Activated CD4-positive, alpha-beta T cell treated with anti-CD3 and anti-CD28 coated beads for 36 hours (primary cell): ENCODE measurements at regions not wholly inside any gene's neighbourhood (a gene's known extent, or its start where the extent isn't known, plus 50 kb on each side); places are given as distances from the start of the nearest gene placed in this dataset.

Source experiments
- ATAC-seq: fragments of 200-7000 bp; cut with Tn5 transposase; one replicate; pipeline ENCODE4 v1.10.0; 2021; ENCODE audit warnings: mild to moderate bottlenecking, moderate library complexity
- CTCF ChIA-PET: fragments of 350-600 bp; sonication (Branson Sonifier 250); formaldehyde crosslinking; loops from one replicate; lab custom pipeline; 2021; ENCODE audit warnings: antibody characterized with exemption; lab: Charles Lee
- POLR2A ChIA-PET: fragments of 350-600 bp; sonication (Branson Sonifier 250); formaldehyde crosslinking; loops from one replicate; lab custom pipeline; 2021; ENCODE audit warnings: antibody characterized with exemption, inconsistent platforms; lab: Charles Lee
- DNase-seq: peaks from one replicate; pipeline ENCODE4 v3.0.0-alpha.2; 2020
- H3K27ac Mint-ChIP-seq: one replicate; pipeline ENCODE4 v1.8.0; 2021; ENCODE audit warnings: mixed read lengths
- H3K27me3 Mint-ChIP-seq: one replicate; pipeline ENCODE4 v1.8.0; 2021; ENCODE audit warnings: mixed read lengths
- H3K36me3 Mint-ChIP-seq: one replicate; pipeline ENCODE4 v1.8.0; 2021; ENCODE audit warnings: low read depth, mixed read lengths
- H3K4me1 Mint-ChIP-seq: one replicate; pipeline ENCODE4 v1.8.0; 2021; ENCODE audit warnings: mixed read lengths
- H3K4me3 Mint-ChIP-seq: one replicate; pipeline ENCODE4 v1.8.0; 2021; ENCODE audit warnings: mild to moderate bottlenecking, moderate library complexity, mixed read lengths
- H3K9me3 Mint-ChIP-seq: one replicate; pipeline ENCODE4 v1.8.0; 2021; ENCODE audit warnings: low read depth, mixed read lengths
- intact Hi-C, 2 experiments: fragments of 100-400 bp; cut with DNase I in 1 of 2; cut with micrococcal nuclease in 1 of 2; formaldehyde crosslinking; loops; one replicate each; pipeline versions ENCODE4 v1.14.2 to v1.15.1; 2022 to 2024; cut with DNase I, micrococcal nuclease

GRCh38 chr13:87878706-87879105, 207.5 kb downstream of the SLITRK5 start:
- no peaks in the 10 kb centered on the region for H3K27me3 Mint-ChIP-seq
- POLR2A ChIA-PET: no interaction called here
- no peak overlapping the region for H3K27ac Mint-ChIP-seq
- intact Hi-C loops: no loop called here
- H3K4me3 Mint-ChIP-seq: no peak overlapping the region
- no peak for DNase-seq
- ATAC-seq: no peak
- no peaks in the 10 kb centered on the region for H3K36me3 Mint-ChIP-seq
- CTCF ChIA-PET: no interaction called here
- no peaks in the 10 kb centered on the region for H3K4me1 Mint-ChIP-seq
- no peaks in the 10 kb centered on the region for H3K9me3 Mint-ChIP-seq

DNA sequence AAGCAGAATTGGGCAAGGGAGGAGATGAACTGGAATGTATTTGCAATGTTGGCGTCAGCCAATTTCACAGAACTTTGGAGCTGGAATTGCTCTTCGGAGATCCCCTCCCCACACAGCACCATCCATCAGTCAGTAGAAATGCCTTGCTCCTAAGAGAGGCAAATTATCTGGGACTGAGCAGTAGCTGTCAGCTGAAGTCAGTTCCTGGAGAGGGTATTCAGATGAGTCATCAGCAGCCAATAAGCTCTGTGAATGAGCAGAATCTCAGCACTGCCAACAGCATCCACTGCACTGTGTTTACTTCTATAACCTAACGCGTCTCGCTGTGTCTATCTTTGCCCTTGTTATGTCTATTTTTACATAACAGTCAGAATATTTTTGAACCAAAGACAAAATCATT, 213.7 kb downstream of the SLITRK5 start:
- Mint-ChIP-seq H3K9me3 (no peaks in the 10 kb centered on the region), H3K27ac (no peak overlapping the region), H3K4me1 (no peaks in the 10 kb centered on the region), H3K36me3 (no peaks in the 10 kb centered on the region), H3K27me3 (no peaks in the 10 kb centered on the region), H3K4me3 (no peak overlapping the region)
- DNase-seq (no peak), ATAC-seq (no peak)
- intact Hi-C loops: no loop called here
- ChIA-PET CTCF (interaction anchor here (0.6 kb wide), 1 partner anchor 16 kb away, joined by 4 read pairs; no protein-coding TSS in a partner anchor), POLR2A (no interaction called here)

DNA sequence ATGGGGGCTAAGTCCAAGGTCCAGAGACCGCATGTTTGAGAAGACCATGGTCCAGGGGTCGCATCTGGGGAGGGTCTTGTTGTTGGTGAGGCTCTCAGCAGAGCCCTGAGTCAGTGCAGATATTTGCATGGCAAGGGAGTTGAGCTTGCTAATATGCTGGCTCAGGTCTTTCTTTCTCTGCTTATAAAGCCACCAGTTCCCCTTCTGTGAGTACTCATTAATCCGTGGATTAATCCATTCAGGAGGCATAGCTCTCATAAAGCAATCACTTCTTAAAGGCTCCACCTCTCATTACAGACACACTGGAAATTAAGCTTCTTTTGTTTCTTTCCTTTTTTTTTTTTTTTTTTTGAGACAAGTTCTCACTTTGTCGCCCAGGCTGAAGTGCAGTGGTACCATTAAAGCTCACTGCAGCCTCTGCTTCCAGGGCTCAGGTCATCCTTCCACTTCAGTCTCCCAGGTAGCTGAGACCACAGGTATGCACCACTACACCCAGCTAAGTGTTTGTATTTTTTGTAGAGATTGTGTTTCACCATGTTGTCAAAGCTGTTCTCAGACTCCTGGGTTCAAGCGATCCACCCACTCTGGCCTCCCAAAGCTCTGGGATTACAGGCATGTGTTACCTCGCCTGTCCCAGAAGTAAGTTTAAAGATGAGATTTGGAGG, 216.4 kb downstream of the SLITRK5 start:
- intact Hi-C loops: no loop called here
- Mint-ChIP-seq H3K4me1 (no peaks in the 10 kb centered on the region), H3K4me3 (no peak overlapping the region), H3K27me3 (no peaks in the 10 kb centered on the region), H3K9me3 (no peaks in the 10 kb centered on the region), H3K36me3 (no peaks in the 10 kb centered on the region), H3K27ac (no peak overlapping the region)
- ATAC-seq (no peak), DNase-seq (no peak)
- ChIA-PET CTCF (no interaction called here), POLR2A (interaction anchor here (0.6 kb wide), 1 partner anchor 58 kb away, joined by 3 read pairs; no protein-coding TSS in a partner anchor)

DNA sequence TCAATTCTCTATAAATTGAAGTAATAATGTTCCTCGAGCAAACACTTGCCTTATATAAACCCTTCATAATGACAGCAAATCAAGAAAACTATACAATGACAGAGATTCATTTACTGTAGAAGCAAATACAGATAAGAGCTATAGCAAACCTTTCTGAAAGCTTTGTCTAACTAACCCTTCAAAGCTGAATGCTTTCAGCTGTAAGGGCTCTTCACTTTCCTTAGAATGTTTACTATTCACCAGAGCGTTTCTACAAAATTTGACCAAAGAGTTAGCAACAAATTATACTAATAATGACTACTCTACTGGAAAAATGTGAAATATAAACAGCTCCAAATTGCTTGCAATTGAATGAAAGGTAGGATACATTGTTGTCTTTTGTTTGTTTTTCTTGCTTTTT, 218.1 kb downstream of the SLITRK5 start:
- Mint-ChIP-seq H3K4me1 (no peaks in the 10 kb centered on the region), H3K36me3 (no peaks in the 10 kb centered on the region), H3K27ac (no peak overlapping the region), H3K27me3 (no peaks in the 10 kb centered on the region), H3K9me3 (no peaks in the 10 kb centered on the region), H3K4me3 (no peak overlapping the region)
- DNase-seq (no peak), ATAC-seq (no peak)
- intact Hi-C loops: no loop called here
- ChIA-PET CTCF (no interaction called here), POLR2A (no interaction called here)

GRCh38 chr13:87893186-87893585, 222.0 kb downstream of the SLITRK5 start:
- DNase-seq (no peak), ATAC-seq (no peak)
- POLR2A ChIA-PET: no interaction called here
- intact Hi-C loops: no loop called here
- Mint-ChIP-seq H3K9me3 (no peaks in the 10 kb centered on the region), H3K36me3 (no peaks in the 10 kb centered on the region), H3K4me1 (no peaks in the 10 kb centered on the region), H3K27ac (no peak overlapping the region), H3K4me3 (no peak overlapping the region), H3K27me3 (no peaks in the 10 kb centered on the region)
- CTCF ChIA-PET: no interaction called here

DNA sequence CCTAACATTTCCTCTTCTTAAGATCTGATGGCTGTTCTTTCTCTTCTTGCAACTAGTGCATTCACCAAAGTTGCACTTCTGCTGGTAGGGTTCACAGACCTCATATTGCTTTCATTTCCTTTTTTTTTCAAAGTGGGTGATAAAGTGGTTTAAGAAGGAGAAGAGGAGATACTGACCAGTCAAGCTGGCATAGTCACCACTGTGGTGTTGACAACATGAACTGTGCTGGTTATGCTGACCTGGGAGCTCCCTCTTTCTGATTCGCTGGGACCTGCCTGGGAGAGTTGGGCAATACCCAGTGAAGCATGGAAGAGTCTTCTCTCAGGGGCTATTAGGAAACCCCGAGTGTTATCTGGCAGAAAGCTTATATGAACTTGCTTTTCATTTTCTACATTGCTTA, 222.9 kb downstream of the SLITRK5 start:
- no peak for DNase-seq
- H3K27ac Mint-ChIP-seq: no peak overlapping the region
- no peaks in the 10 kb centered on the region for H3K27me3 Mint-ChIP-seq
- H3K9me3 Mint-ChIP-seq: no peaks in the 10 kb centered on the region
- no peaks in the 10 kb centered on the region for H3K36me3 Mint-ChIP-seq
- CTCF ChIA-PET: interaction anchor here (0.6 kb wide), 1 partner anchor 12 kb away, joined by 3 read pairs; no protein-coding TSS in a partner anchor
- intact Hi-C loops: no loop called here
- H3K4me3 Mint-ChIP-seq: no peak overlapping the region
- no peak for ATAC-seq
- POLR2A ChIA-PET: no interaction called here
- no peaks in the 10 kb centered on the region for H3K4me1 Mint-ChIP-seq

DNA sequence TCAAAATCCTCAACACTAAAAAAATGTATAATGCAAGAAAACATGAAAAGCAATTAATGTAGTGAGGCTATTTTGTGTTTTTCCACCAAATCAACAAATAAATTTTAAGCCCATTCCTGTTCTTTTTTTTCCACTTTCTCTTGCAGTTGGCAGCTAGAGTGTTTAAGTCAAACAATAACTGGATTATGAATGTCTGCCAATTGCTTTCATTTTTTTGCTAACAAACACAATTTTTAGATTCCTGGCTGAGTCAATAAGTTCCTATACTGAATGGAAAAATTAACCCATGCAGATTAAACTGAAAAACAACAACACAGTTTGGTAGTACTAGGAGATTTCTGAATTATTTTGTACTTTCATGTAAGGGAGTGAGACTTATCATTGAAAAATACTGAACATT, 232.4 kb downstream of the SLITRK5 start:
- Mint-ChIP-seq H3K4me1 (no peaks in the 10 kb centered on the region), H3K36me3 (no peaks in the 10 kb centered on the region), H3K9me3 (peaks cover 3% of the 10 kb centered on the region), H3K4me3 (no peak overlapping the region), H3K27me3 (no peaks in the 10 kb centered on the region), H3K27ac (no peak overlapping the region)
- intact Hi-C loops: no loop called here
- no peak for ATAC-seq
- DNase-seq: no peak
- ChIA-PET POLR2A (no interaction called here), CTCF (no interaction called here)

- POLR2A ChIA-PET: no interaction called here
- Mint-ChIP-seq H3K9me3 (no peaks in the 10 kb centered on the region), H3K4me1 (no peaks in the 10 kb centered on the region), H3K4me3 (no peak overlapping the region), H3K27ac (no peak overlapping the region), H3K36me3 (no peaks in the 10 kb centered on the region), H3K27me3 (no peaks in the 10 kb centered on the region)
- CTCF ChIA-PET: interaction anchor here (0.6 kb wide), 1 partner anchor 12 kb away, joined by 3 read pairs; no protein-coding TSS in a partner anchor
- ATAC-seq (no peak), DNase-seq (no peak)
- intact Hi-C loops: no loop called here
Measured at GRCh38 chr13:87906411-87906810, 235.2 kb downstream of the SLITRK5 start.

DNA sequence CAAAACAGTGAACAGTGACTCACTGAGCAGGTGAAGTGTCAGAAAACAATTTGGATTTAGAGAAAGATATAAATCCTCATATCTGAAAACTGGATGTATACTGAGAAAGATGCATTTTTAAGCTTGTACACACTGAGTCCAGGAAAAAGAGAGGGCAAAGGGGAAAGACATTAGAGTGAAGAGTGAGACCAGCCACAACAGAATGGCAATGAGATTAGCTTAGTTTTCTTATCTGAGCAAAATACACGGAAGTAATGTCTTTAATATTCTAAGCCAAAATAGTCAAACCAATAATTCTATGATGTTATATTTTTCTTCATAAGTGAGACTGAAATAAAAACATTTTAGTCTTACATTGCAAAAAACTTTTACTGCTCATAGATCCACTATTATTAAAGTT, 236.0 kb downstream of the SLITRK5 start:
- no peaks in the 10 kb centered on the region for H3K27me3 Mint-ChIP-seq
- ChIA-PET CTCF (no interaction called here), POLR2A (no interaction called here)
- H3K36me3 Mint-ChIP-seq: no peaks in the 10 kb centered on the region
- H3K4me3 Mint-ChIP-seq: no peak overlapping the region
- H3K9me3 Mint-ChIP-seq: no peaks in the 10 kb centered on the region
- intact Hi-C loops: no loop called here
- DNase-seq (no peak), ATAC-seq (no peak)
- H3K27ac Mint-ChIP-seq: no peak overlapping the region
- no peaks in the 10 kb centered on the region for H3K4me1 Mint-ChIP-seq

GRCh38 chr13:87919956-87920355, 248.8 kb downstream of the SLITRK5 start:
- no peaks in the 10 kb centered on the region for H3K27me3 Mint-ChIP-seq
- intact Hi-C loops: no loop called here
- DNase-seq: no peak
- no peaks in the 10 kb centered on the region for H3K36me3 Mint-ChIP-seq
- no peaks in the 10 kb centered on the region for H3K4me1 Mint-ChIP-seq
- no peak overlapping the region for H3K27ac Mint-ChIP-seq
- no peak overlapping the region for H3K4me3 Mint-ChIP-seq
- CTCF ChIA-PET: no interaction called here
- no peaks in the 10 kb centered on the region for H3K9me3 Mint-ChIP-seq
- ATAC-seq: no peak
- POLR2A ChIA-PET: no interaction called here

DNA sequence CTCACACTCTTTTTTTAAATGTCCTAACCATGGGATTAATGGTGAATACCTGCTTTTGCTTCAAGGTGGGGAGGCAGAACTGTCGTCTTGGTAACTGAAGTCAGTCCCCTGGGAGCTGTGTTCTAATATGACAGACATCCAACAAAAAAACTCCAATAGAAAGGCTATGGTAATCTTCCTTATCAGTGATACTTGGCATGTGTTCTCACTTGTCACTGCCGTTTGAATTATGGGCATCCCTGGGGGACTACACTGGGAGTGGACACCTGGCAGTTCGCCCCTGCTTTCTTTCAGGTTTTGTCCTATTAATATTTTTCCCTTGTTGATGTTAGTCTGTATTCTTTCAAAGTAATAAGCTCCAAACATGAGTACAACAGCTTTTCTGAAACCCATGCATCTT, 252.6 kb downstream of the SLITRK5 start:
- intact Hi-C loops: no loop called here
- Mint-ChIP-seq H3K4me1 (no peaks in the 10 kb centered on the region), H3K36me3 (no peaks in the 10 kb centered on the region), H3K4me3 (no peak overlapping the region), H3K9me3 (peaks cover 4% of the 10 kb centered on the region), H3K27me3 (no peaks in the 10 kb centered on the region), H3K27ac (no peak overlapping the region)
- POLR2A ChIA-PET: no interaction called here
- CTCF ChIA-PET: interaction anchor here (0.7 kb wide), 1 partner anchor 85 kb away, joined by 3 read pairs; no protein-coding TSS in a partner anchor
- DNase-seq (no peak), ATAC-seq (no peak)

DNA sequence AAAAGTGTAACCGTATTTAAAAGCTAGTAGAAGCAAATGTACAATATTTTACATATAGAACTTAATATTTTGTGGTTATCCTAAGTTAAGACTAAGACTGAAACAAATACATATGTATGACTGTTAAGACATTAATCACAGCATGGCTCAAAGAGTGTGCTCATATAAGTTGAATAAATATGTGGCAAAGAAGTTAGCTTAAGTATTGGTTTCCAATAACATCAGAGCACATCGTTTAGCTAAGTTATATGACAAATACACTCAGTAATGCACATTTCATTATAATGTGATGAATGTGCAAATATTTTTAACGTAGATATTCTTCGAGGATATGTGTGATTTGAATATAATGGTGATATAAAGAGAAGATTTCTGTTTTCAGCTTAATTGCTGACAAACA, 253.8 kb downstream of the SLITRK5 start:
- Mint-ChIP-seq H3K27me3 (no peaks in the 10 kb centered on the region), H3K27ac (no peak overlapping the region), H3K4me1 (no peaks in the 10 kb centered on the region), H3K36me3 (no peaks in the 10 kb centered on the region), H3K4me3 (no peak overlapping the region), H3K9me3 (peaks cover 4% of the 10 kb centered on the region)
- CTCF ChIA-PET: no interaction called here
- DNase-seq (no peak), ATAC-seq (no peak)
- intact Hi-C loops: no loop called here
- POLR2A ChIA-PET: no interaction called here
